HG03469 (cell line): ENCODE measurements at regions not wholly inside any gene's neighbourhood (a gene's known extent, or its start where the extent isn't known, plus 50 kb on each side); places are given as distances from the start of the nearest gene placed in this dataset.
"Not testable (repeated sequence)": the region's sequence is repeated elsewhere in the genome, so short reads cannot be mapped to it uniquely, and the experiment has no call there.

Experiments used
- ATAC-seq: cut with Tn5 transposase; IDR thresholded peaks from one replicate; pipeline ENCODE4 v1.9.1; 2021; ENCODE audit warnings: mild to moderate bottlenecking, moderate library complexity, moderate number of reproducible peaks; ENCODE audit not compliant: unreplicated experiment

GRCh38 chr13:83731113-83731512 is 151.2 kb downstream of the SLITRK1 start:
- no peak for ATAC-seq

- no peak for ATAC-seq
Observed at GRCh38 chr13:83730674-83731073, 151.6 kb downstream of the SLITRK1 start.

GRCh38 chr13:83722443-83722842 is 159.8 kb downstream of the SLITRK1 start:
- ATAC-seq = no peak

- no peak for ATAC-seq
Observed at GRCh38 chr13:83716121-83716520, 166.2 kb downstream of the SLITRK1 start.

- no peak for ATAC-seq
Observed at GRCh38 chr13:83714236-83714635, 168.0 kb downstream of the SLITRK1 start.

GRCh38 chr13:83710133-83710515 is 172.2 kb downstream of the SLITRK1 start:
- ATAC-seq = no peak

GRCh38 chr13:83709426-83710132 is 172.7 kb downstream of the SLITRK1 start:
- ATAC-seq = no peak

- no peak for ATAC-seq
Observed at GRCh38 chr13:83702021-83702420, 180.3 kb downstream of the SLITRK1 start.

- ATAC-seq = no peak
Observed at GRCh38 chr13:83692800-83693199, 189.5 kb downstream of the SLITRK1 start.

GRCh38 chr13:83691966-83692365 is 190.3 kb downstream of the SLITRK1 start:
- no peak for ATAC-seq

- ATAC-seq = no peak
Observed at GRCh38 chr13:83681547-83681946, 200.7 kb downstream of the SLITRK1 start.

- ATAC-seq = no peak
Observed at GRCh38 chr13:83677985-83678384, 204.3 kb downstream of the SLITRK1 start.

GRCh38 chr13:83672612-83673011 is 209.7 kb downstream of the SLITRK1 start:
- no peak for ATAC-seq

- no peak for ATAC-seq
Observed at GRCh38 chr13:83667606-83668005, 214.7 kb downstream of the SLITRK1 start.

- ATAC-seq = no peak
Observed at GRCh38 chr13:83666141-83666540, 216.1 kb downstream of the SLITRK1 start.

- ATAC-seq = no peak
Observed at GRCh38 chr13:83657281-83657680, 225.0 kb downstream of the SLITRK1 start.

- not testable (repeated sequence) for ATAC-seq
Observed at GRCh38 chr13:83642617-83643016, 239.7 kb downstream of the SLITRK1 start.

- ATAC-seq = no peak
Observed at GRCh38 chr13:83634601-83635000, 247.7 kb downstream of the SLITRK1 start.

GRCh38 chr13:83633746-83634145 is 248.5 kb downstream of the SLITRK1 start:
- no peak for ATAC-seq

GRCh38 chr13:83622422-83622784 is 259.9 kb downstream of the SLITRK1 start:
- no peak for ATAC-seq

GRCh38 chr13:83621765-83622421 is 260.4 kb downstream of the SLITRK1 start:
- ATAC-seq = no peak

- no peak for ATAC-seq
Observed at GRCh38 chr13:83620530-83621220, 261.6 kb downstream of the SLITRK1 start.
